ENCODE measurements at regions not wholly inside any gene's neighbourhood (a gene's known extent, or its start where the extent isn't known, plus 50 kb on each side); places are given as distances from the start of the nearest gene placed in this dataset.

DNA sequence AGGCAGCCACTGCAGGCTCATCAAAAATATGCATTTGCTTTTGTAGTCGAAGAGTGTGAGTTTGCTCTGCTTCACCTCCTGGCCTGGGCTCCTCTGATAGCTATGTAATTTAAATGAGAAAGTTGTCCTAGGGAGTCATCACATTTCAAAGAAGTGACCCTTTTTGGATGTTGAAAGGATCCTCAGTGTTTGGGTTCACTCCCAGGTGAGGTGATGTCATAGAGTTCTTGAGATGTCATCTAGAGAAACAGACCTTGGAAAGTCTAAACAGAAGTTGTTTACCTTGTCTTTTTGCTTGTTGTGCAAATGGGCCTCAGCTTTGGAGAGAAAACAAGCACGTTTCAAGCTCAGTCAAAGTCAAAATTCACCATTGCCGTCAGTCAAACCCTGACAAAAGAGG lies 92.0 kb upstream of the BARHL2 start:
- TF ChIP-seq, protein P1, sequence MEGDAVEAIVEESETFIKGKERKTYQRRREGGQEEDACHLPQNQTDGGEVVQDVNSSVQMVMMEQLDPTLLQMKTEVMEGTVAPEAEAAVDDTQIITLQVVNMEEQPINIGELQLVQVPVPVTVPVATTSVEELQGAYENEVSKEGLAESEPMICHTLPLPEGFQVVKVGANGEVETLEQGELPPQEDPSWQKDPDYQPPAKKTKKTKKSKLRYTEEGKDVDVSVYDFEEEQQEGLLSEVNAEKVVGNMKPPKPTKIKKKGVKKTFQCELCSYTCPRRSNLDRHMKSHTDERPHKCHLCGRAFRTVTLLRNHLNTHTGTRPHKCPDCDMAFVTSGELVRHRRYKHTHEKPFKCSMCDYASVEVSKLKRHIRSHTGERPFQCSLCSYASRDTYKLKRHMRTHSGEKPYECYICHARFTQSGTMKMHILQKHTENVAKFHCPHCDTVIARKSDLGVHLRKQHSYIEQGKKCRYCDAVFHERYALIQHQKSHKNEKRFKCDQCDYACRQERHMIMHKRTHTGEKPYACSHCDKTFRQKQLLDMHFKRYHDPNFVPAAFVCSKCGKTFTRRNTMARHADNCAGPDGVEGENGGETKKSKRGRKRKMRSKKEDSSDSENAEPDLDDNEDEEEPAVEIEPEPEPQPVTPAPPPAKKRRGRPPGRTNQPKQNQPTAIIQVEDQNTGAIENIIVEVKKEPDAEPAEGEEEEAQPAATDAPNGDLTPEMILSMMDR (IDR thresholded peaks at IDR 0.05; ENCODE audit: insufficient read depth, low read length): no peak
- TF ChIP-seq, protein P2, sequence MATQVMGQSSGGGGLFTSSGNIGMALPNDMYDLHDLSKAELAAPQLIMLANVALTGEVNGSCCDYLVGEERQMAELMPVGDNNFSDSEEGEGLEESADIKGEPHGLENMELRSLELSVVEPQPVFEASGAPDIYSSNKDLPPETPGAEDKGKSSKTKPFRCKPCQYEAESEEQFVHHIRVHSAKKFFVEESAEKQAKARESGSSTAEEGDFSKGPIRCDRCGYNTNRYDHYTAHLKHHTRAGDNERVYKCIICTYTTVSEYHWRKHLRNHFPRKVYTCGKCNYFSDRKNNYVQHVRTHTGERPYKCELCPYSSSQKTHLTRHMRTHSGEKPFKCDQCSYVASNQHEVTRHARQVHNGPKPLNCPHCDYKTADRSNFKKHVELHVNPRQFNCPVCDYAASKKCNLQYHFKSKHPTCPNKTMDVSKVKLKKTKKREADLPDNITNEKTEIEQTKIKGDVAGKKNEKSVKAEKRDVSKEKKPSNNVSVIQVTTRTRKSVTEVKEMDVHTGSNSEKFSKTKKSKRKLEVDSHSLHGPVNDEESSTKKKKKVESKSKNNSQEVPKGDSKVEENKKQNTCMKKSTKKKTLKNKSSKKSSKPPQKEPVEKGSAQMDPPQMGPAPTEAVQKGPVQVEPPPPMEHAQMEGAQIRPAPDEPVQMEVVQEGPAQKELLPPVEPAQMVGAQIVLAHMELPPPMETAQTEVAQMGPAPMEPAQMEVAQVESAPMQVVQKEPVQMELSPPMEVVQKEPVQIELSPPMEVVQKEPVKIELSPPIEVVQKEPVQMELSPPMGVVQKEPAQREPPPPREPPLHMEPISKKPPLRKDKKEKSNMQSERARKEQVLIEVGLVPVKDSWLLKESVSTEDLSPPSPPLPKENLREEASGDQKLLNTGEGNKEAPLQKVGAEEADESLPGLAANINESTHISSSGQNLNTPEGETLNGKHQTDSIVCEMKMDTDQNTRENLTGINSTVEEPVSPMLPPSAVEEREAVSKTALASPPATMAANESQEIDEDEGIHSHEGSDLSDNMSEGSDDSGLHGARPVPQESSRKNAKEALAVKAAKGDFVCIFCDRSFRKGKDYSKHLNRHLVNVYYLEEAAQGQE (IDR thresholded peaks at IDR 0.05; ENCODE audit: insufficient replicate concordance, low read depth): no peak
- no peak for TF ChIP-seq POLR2AphosphoS5 (IDR thresholded peaks at IDR 0.05; ENCODE audit: low read depth)

Data from HL-60 (cell line).